ENCODE measurements at regions not wholly inside any gene's neighbourhood (a gene's known extent, or its start where the extent isn't known, plus 50 kb on each side); places are given as distances from the start of the nearest gene placed in this dataset.

- DNase-seq = no peak
- H3K27me3 ChIP-seq (ENCODE audit: control insufficient read depth, insufficient read depth, low read length) = no peaks in the 10 kb centered on the region
- no peaks in the 10 kb centered on the region for H3K36me3 ChIP-seq (replicated peaks; ENCODE audit: control insufficient read depth, insufficient read depth, low read length)
- H3K4me3 ChIP-seq (ENCODE audit: insufficient read depth, low read depth, low read length) = no peak overlapping the region
Measured at GRCh38 chr9:25913806-25914205, 235.6 kb upstream of the TUSC1 start.

DNA sequence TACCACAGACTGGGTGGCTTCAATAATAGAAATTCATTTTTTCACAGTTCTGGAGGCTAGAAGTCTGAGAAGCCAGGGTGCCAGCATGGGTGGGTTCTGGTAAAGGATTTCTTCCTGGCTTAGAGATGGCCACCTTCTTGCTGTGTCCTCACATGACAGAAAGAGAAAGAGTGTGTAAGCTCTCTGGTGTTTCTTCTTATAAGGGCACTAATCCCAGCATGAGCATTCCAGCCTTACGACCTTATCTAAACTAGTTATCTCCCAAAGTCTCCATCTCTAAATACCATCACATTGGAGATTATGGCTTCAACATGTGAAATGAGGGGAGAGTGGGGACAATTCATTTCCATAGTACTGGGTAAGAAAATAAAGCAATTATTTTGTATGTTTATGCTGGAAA lies 226.5 kb upstream of the TUSC1 start:
- DNase-seq = no peak
- Histone ChIP-seq H3K27me3 (ENCODE audit: control insufficient read depth, insufficient read depth, low read length) (no peaks in the 10 kb centered on the region), H3K4me3 (ENCODE audit: insufficient read depth, low read depth, low read length) (no peak overlapping the region), H3K36me3 (replicated peaks; ENCODE audit: control insufficient read depth, insufficient read depth, low read length) (no peaks in the 10 kb centered on the region)

GRCh38 chr9:25891527-25891926 lies 213.3 kb upstream of the TUSC1 start:
- Histone ChIP-seq H3K27me3 (ENCODE audit: control insufficient read depth, insufficient read depth, low read length) (no peaks in the 10 kb centered on the region), H3K4me3 (ENCODE audit: insufficient read depth, low read depth, low read length) (no peak overlapping the region), H3K36me3 (replicated peaks; ENCODE audit: control insufficient read depth, insufficient read depth, low read length) (no peaks in the 10 kb centered on the region)
- DNase-seq = no peak

GRCh38 chr9:25889661-25890060 lies 211.4 kb upstream of the TUSC1 start:
- Histone ChIP-seq H3K4me3 (ENCODE audit: insufficient read depth, low read depth, low read length) (no peak overlapping the region), H3K27me3 (ENCODE audit: control insufficient read depth, insufficient read depth, low read length) (no peaks in the 10 kb centered on the region; the same call in 1 of the 2 replicates), H3K36me3 (replicated peaks; ENCODE audit: control insufficient read depth, insufficient read depth, low read length) (no peaks in the 10 kb centered on the region)
- no peak for DNase-seq

GRCh38 chr9:25876248-25876647 lies 198.0 kb upstream of the TUSC1 start:
- Histone ChIP-seq H3K4me3 (ENCODE audit: insufficient read depth, low read depth, low read length) (no peak overlapping the region), H3K27me3 (ENCODE audit: control insufficient read depth, insufficient read depth, low read length) (no peaks in the 10 kb centered on the region), H3K36me3 (replicated peaks; ENCODE audit: control insufficient read depth, insufficient read depth, low read length) (no peaks in the 10 kb centered on the region)
- DNase-seq = no peak

GRCh38 chr9:25864509-25864908 lies 186.3 kb upstream of the TUSC1 start:
- no peak for DNase-seq
- H3K27me3 ChIP-seq (ENCODE audit: control insufficient read depth, insufficient read depth, low read length) = no peaks in the 10 kb centered on the region
- no peak overlapping the region for H3K4me3 ChIP-seq (ENCODE audit: insufficient read depth, low read depth, low read length)
- no peaks in the 10 kb centered on the region for H3K36me3 ChIP-seq (replicated peaks; ENCODE audit: control insufficient read depth, insufficient read depth, low read length)

GRCh38 chr9:25861421-25861820 lies 183.2 kb upstream of the TUSC1 start:
- Histone ChIP-seq H3K27me3 (ENCODE audit: control insufficient read depth, insufficient read depth, low read length) (no peaks in the 10 kb centered on the region), H3K36me3 (replicated peaks; ENCODE audit: control insufficient read depth, insufficient read depth, low read length) (no peaks in the 10 kb centered on the region), H3K4me3 (ENCODE audit: insufficient read depth, low read depth, low read length) (no peak overlapping the region)
- no peak for DNase-seq

GRCh38 chr9:25857147-25857546 lies 178.9 kb upstream of the TUSC1 start:
- Histone ChIP-seq H3K36me3 (replicated peaks; ENCODE audit: control insufficient read depth, insufficient read depth, low read length) (no peaks in the 10 kb centered on the region), H3K27me3 (ENCODE audit: control insufficient read depth, insufficient read depth, low read length) (no peaks in the 10 kb centered on the region), H3K4me3 (ENCODE audit: insufficient read depth, low read depth, low read length) (no peak overlapping the region)
- DNase-seq = no peak

- Histone ChIP-seq H3K27me3 (ENCODE audit: control insufficient read depth, insufficient read depth, low read length) (no peaks in the 10 kb centered on the region), H3K4me3 (ENCODE audit: insufficient read depth, low read depth, low read length) (no peak overlapping the region), H3K36me3 (replicated peaks; ENCODE audit: control insufficient read depth, insufficient read depth, low read length) (no peaks in the 10 kb centered on the region)
- no peak for DNase-seq
Measured at GRCh38 chr9:25850803-25851202, 172.6 kb upstream of the TUSC1 start.

DNA sequence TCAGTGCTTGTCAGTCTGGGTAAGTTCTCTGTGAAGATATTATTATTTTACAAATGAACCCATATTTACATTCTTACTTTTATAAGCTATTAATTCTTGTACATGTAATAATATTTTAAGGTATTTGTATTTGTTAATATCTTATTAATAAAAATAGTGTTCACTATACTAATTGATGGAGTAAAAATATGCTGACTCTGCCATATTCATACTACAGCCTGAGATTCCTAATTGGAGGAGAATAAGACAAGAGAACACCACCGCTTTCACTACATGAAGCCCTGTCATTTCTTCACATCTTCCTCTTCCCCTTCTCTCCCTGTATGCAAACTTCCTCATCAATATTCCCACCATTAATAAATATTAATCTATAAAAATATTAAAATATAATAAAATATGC lies 167.6 kb upstream of the TUSC1 start:
- Histone ChIP-seq H3K36me3 (replicated peaks; ENCODE audit: control insufficient read depth, insufficient read depth, low read length) (no peaks in the 10 kb centered on the region), H3K27me3 (ENCODE audit: control insufficient read depth, insufficient read depth, low read length) (no peaks in the 10 kb centered on the region), H3K4me3 (ENCODE audit: insufficient read depth, low read depth, low read length) (no peak overlapping the region)
- no peak for DNase-seq

GRCh38 chr9:25830381-25830780 lies 152.1 kb upstream of the TUSC1 start:
- no peak for DNase-seq
- Histone ChIP-seq H3K27me3 (ENCODE audit: control insufficient read depth, insufficient read depth, low read length) (no peaks in the 10 kb centered on the region), H3K4me3 (ENCODE audit: insufficient read depth, low read depth, low read length) (no peak overlapping the region), H3K36me3 (replicated peaks; ENCODE audit: control insufficient read depth, insufficient read depth, low read length) (no peaks in the 10 kb centered on the region)

DNA sequence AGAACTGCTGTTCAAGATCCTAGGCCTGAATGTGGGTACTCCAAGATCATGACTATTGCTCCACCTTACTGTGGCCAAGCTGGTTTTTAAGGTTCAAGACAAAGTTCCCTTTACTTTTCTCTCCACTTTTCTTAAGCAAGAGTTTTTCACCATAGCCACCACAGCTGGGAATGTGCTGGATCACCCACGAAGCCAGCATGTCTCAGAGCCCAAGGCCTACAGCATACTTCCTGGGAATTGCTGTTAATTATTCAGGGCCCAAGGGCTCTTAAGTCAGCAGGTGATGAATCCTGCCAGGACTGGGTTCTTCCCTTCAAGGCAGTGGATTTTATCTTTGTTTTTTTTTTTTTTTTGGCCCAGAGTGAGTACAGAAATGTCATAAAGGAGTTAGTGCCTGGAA lies 149.4 kb upstream of the TUSC1 start:
- Histone ChIP-seq H3K36me3 (replicated peaks; ENCODE audit: control insufficient read depth, insufficient read depth, low read length) (no peaks in the 10 kb centered on the region), H3K27me3 (ENCODE audit: control insufficient read depth, insufficient read depth, low read length) (no peaks in the 10 kb centered on the region), H3K4me3 (ENCODE audit: insufficient read depth, low read depth, low read length) (no peak overlapping the region)
- no peak for DNase-seq

- H3K4me3 ChIP-seq (ENCODE audit: insufficient read depth, low read depth, low read length) = no peak overlapping the region
- H3K36me3 ChIP-seq (replicated peaks; ENCODE audit: control insufficient read depth, insufficient read depth, low read length) = no peaks in the 10 kb centered on the region
- H3K27me3 ChIP-seq (ENCODE audit: control insufficient read depth, insufficient read depth, low read length) = no peaks in the 10 kb centered on the region
Measured at GRCh38 chr9:25816439-25816838, 138.2 kb upstream of the TUSC1 start.

GRCh38 chr9:25814023-25814422 lies 135.8 kb upstream of the TUSC1 start:
- no peak for DNase-seq
- no peak overlapping the region for H3K4me3 ChIP-seq (ENCODE audit: insufficient read depth, low read depth, low read length)
- H3K36me3 ChIP-seq (replicated peaks; ENCODE audit: control insufficient read depth, insufficient read depth, low read length) = no peaks in the 10 kb centered on the region
- H3K27me3 ChIP-seq (ENCODE audit: control insufficient read depth, insufficient read depth, low read length) = no peaks in the 10 kb centered on the region

More at GRCh38 chr9:25816439-25816838, 138.2 kb upstream of the TUSC1 start:
- DNase-seq = no peak

DNA sequence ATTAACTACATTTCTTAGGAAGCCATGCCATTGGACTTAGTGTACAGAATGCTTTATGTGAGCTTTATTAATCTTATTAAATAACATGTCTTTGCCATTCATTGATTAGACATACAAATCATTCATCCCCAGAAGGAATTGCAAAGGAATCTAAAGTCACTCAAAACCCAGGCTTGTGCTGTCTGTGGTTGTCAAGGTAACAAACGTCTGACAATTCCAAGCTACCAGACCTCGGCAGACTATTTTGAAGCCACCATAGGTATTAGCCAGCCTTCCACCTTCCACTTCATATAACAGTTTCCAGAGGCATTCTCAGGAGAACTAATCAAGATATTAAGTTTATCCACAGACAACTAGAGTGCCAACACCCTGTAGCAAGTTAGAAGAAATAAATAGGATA lies 135.2 kb upstream of the TUSC1 start:
- Histone ChIP-seq H3K36me3 (replicated peaks; ENCODE audit: control insufficient read depth, insufficient read depth, low read length) (no peaks in the 10 kb centered on the region), H3K4me3 (ENCODE audit: insufficient read depth, low read depth, low read length) (no peak overlapping the region), H3K27me3 (ENCODE audit: control insufficient read depth, insufficient read depth, low read length) (no peaks in the 10 kb centered on the region)
- DNase-seq = no peak

DNA sequence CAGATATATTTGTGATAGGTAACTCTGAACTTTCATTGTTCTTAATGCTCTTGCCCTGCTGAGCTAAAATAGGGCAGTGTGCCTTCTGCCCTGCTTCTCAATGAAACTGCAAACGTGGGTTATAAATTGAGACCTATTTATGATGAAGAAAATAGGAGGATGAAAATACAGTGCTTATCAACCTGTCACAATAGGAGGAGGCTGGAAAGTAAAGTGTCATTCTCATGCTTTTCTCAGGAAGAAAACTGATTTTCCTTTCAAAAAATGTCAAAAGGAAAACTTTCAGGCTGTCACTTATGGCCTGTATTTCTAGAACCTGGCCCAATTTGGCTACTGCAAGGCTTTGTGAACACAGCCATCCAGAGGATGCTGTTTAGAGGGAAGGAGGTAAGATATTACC lies 130.3 kb upstream of the TUSC1 start:
- Histone ChIP-seq H3K4me3 (ENCODE audit: insufficient read depth, low read depth, low read length) (no peak overlapping the region), H3K27me3 (ENCODE audit: control insufficient read depth, insufficient read depth, low read length) (no peaks in the 10 kb centered on the region), H3K36me3 (replicated peaks; ENCODE audit: control insufficient read depth, insufficient read depth, low read length) (no peaks in the 10 kb centered on the region)
- DNase-seq = no peak

Measured in H7 (cell line).